GM12874 (cell line): ENCODE measurements at regions not wholly inside any gene's neighbourhood (a gene's known extent, or its start where the extent isn't known, plus 50 kb on each side); places are given as distances from the start of the nearest gene placed in this dataset.

ENCODE experiments used
- CTCF ChIP-seq: IDR thresholded peaks from 2 replicates; pipeline ENCODE4 v1.5.1; 2011; ENCODE audit warnings: low read depth, mild to moderate bottlenecking, control low read depth, low read length, moderate library complexity; ENCODE audit not compliant: insufficient read depth

GRCh38 chr11:106477776-106478175, 400.3 kb downstream of the AASDHPPT start:
- no peak for TF ChIP-seq CTCF

- TF ChIP-seq CTCF: no peak
These were observed 402.2 kb downstream of the AASDHPPT start for GRCh38 chr11:106479646-106480045.

GRCh38 chr11:106480581-106481190, 403.2 kb downstream of the AASDHPPT start:
- no peak for TF ChIP-seq CTCF

- no peak for TF ChIP-seq CTCF
These were observed 405.7 kb downstream of the AASDHPPT start for GRCh38 chr11:106482917-106483785.

- no peak for TF ChIP-seq CTCF
These were observed 414.3 kb downstream of the AASDHPPT start for GRCh38 chr11:106491751-106492150.

- TF ChIP-seq CTCF: no peak
These were observed 416.3 kb downstream of the AASDHPPT start for GRCh38 chr11:106493751-106494150.

- TF ChIP-seq CTCF: no peak
These were observed 417.6 kb downstream of the AASDHPPT start for GRCh38 chr11:106495046-106495445.
